SK-N-SH (cell line): ENCODE measurements at regions not wholly inside any gene's neighbourhood (a gene's known extent, or its start where the extent isn't known, plus 50 kb on each side); places are given as distances from the start of the nearest gene placed in this dataset.

Experiments used
- EZH2phosphoT487 ChIP-seq: fragments of 200-600 bp; sonication (generic); IDR thresholded peaks from 2 replicates; pipeline ENCODE4 v1.6.1; 2017; ENCODE audit warnings: low read depth, mixed run types, mild to moderate bottlenecking, antibody characterized with exemption, moderate library complexity, borderline replicate concordance
- FOXM1 ChIP-seq: IDR thresholded peaks from 2 replicates; pipeline ENCODE4 v1.4.0; 2012; ENCODE audit warnings: low read depth, mild to moderate bottlenecking
- IRF3 ChIP-seq: fragments of 150-350 bp; IDR thresholded peaks from 2 replicates; pipeline ENCODE4 v1.6.1; 2016; ENCODE audit warnings: mild to moderate bottlenecking, low read depth, low read length
- POLR2AphosphoS5 ChIP-seq: IDR thresholded peaks from 2 replicates; pipeline ENCODE4 v1.6.1; 2012; ENCODE audit warnings: low read depth, low read length

GRCh38 chr16:87042551-87043230, 274.5 kb downstream of the C16orf95 start:
- TF ChIP-seq EZH2phosphoT487 (no peak), FOXM1 (no peak), IRF3 (no peak), POLR2AphosphoS5 (no peak)
